Fibroblast of the aortic adventitia (primary cell): ENCODE measurements at regions not wholly inside any gene's neighbourhood (a gene's known extent, or its start where the extent isn't known, plus 50 kb on each side); places are given as distances from the start of the nearest gene placed in this dataset.
"Not testable (repeated sequence)": the region's sequence is repeated elsewhere in the genome, so short reads cannot be mapped to it uniquely, and the experiment has no call there.

ENCODE experiments used
- DNase-seq: peaks from one replicate; pipeline ENCODE4 v3.0.0-alpha.2; 2010; ENCODE audit warnings: low read depth
- H3K4me3 ChIP-seq: 2 replicates; pipeline ENCODE4 v1.5.1; 2011; ENCODE audit warnings: low read depth, mild to moderate bottlenecking, control low read depth, low read length, moderate library complexity
- CTCF ChIP-seq: IDR thresholded peaks from 2 replicates; pipeline ENCODE4 v1.5.1; 2011; ENCODE audit warnings: mild to moderate bottlenecking, low read length, control low read depth, inconsistent platforms; ENCODE audit not compliant: insufficient read depth

DNA sequence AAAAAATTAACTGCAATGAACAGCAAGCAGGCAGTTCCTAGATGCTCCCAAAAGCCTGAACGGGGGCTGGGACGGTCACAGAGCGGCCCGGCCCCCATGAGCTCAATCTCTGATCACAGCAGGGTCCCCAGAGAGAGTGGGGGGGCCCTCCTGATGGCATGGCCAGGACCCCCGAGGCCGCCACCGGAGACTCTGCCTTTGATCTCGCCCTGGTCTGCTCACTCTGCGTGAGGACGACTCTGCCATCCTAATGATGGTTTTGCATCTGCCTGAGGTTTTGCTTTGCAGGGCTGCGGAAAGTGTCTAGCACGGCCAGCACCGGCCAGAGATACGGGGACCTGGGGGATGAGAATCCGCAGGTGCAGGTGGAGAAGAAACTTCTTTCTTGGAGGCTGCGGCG, 103.8 kb downstream of the SHOX start:
- no peak overlapping the region for H3K4me3 ChIP-seq
- TF ChIP-seq CTCF = no peak
- no peak for DNase-seq

GRCh38 chrX:733961-734360, 103.4 kb downstream of the SHOX start:
- no peak for TF ChIP-seq CTCF
- no peak for DNase-seq
- H3K4me3 ChIP-seq = no peak overlapping the region

GRCh38 chrX:729583-730409, 99.2 kb downstream of the SHOX start:
- no peak for DNase-seq
- TF ChIP-seq CTCF = no peak
- H3K4me3 ChIP-seq = no peak overlapping the region

DNA sequence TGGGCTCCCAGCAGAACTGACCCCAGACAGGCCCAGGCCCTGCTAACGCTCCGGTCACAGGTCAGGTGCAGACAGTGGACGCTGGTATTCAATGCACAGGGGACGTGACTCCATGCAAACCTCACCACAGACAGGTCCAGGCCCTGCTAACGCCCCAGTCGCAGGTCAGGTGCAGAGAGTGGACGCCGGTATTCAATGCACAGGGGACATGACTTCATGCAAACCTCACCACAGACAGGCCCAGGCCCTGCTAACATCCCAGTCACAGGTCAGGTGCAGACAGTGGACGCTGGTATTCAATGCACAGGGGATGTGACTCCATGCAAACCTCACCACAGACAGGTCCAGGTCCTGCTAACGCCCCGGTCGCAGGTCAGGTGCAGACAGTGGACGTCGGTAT, 98.5 kb downstream of the SHOX start:
- H3K4me3 ChIP-seq, DNase-seq: not testable (repeated sequence)

GRCh38 chrX:728639-729038, 98.0 kb downstream of the SHOX start:
- not testable (repeated sequence) for DNase-seq

DNA sequence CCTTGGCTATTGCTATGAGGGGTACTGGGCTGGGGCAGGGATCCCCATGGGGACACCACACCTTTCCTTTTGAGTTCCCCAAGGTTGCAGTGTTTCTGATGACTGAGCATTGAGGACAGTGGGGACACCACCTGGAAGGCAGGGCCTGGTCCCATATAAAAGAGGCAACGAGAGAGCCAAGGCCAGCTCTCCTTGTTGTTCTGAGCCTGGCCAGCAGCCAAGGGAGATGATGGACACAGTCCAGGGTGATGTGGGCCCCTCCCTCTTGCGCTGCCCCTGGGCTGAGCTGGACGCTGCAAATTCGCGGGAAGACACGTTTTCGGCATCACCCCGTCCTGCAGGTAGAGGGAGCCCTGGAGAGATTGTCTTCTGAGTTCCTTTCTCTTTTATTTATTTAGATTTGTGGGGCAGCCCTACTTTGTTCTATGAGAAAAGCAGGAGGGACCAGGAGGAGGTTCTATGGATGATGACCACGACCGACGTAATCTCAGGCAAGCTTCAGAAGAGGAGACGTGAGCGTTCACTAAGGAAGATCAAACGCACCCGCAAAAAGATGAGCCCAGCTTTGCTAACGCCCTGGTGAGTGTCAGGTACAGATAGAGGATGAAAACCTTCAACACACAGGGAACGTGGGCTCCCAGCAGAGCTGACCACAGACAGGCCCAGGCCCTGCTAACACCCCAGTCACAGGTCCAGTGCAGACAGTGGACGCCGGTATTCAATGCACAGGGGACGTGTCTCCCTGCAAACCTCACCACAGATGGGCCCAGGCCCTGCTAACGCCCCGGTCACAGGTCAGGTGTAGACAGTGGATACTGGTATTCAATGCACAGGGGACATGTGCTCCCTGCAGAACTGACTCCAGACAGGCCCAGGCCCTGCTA, 97.4 kb downstream of the SHOX start:
- H3K4me3 ChIP-seq = no peak overlapping the region
- no peak for TF ChIP-seq CTCF
- no peak for DNase-seq

More at GRCh38 chrX:728639-729038, 98.0 kb downstream of the SHOX start:
- H3K4me3 ChIP-seq = not testable (repeated sequence)

GRCh38 chrX:725971-726370, 95.4 kb downstream of the SHOX start:
- no peak for DNase-seq
- no peak for TF ChIP-seq CTCF
- no peak overlapping the region for H3K4me3 ChIP-seq
